H1 (cell line): ENCODE measurements at regions not wholly inside any gene's neighbourhood (a gene's known extent, or its start where the extent isn't known, plus 50 kb on each side); places are given as distances from the start of the nearest gene placed in this dataset.

Experiments used
- ASH2L ChIP-seq: fragments of 200-600, 300-600 bp; sonication (generic); IDR thresholded peaks from one replicate; pipeline ENCODE4 v1.7.1; 2017; ENCODE audit warnings: low read length
- ATF2 ChIP-seq: IDR thresholded peaks from 2 replicates; pipeline ENCODE4 v1.6.1; 2012; ENCODE audit warnings: low read length, inconsistent platforms
- BACH1 ChIP-seq: IDR thresholded peaks from 2 replicates; pipeline ENCODE4 v1.6.1; 2012; ENCODE audit warnings: low read length, improper control_type of control experiment
- CREB1 ChIP-seq: IDR thresholded peaks from 2 replicates; pipeline ENCODE4 v1.6.1; 2012; ENCODE audit warnings: inconsistent platforms
- CTCF ChIP-seq, 3 experiments: IDR thresholded peaks; 1 replicate in 2 of 3; 2 replicates in 1 of 3; pipeline versions ENCODE4 v1.5.1 to v1.6.1; 2011; ENCODE audit warnings: low read length in 3 of 3, mild to moderate bottlenecking in 3 of 3, inconsistent platforms in 2 of 3, low read depth in 1 of 3, moderate library complexity in 1 of 3; ENCODE audit not compliant: insufficient read depth in 1 of 3; ENCODE audit errors: control extremely low read depth in 1 of 3
- E2F6 ChIP-seq: IDR thresholded peaks from 2 replicates; pipeline ENCODE4 v1.6.1; 2012; ENCODE audit warnings: inconsistent platforms
- GABPA ChIP-seq: IDR thresholded peaks from 2 replicates; pipeline ENCODE4 v1.6.1; 2011; ENCODE audit warnings: mild to moderate bottlenecking, low read length, moderate library complexity, borderline replicate concordance; ENCODE audit not compliant: insufficient read depth
- JUND ChIP-seq: IDR thresholded peaks from 2 replicates; pipeline ENCODE4 v1.6.1; 2011; ENCODE audit warnings: mild to moderate bottlenecking, improper control_type of control experiment, low read length
- POLR2A ChIP-seq, 2 experiments: IDR thresholded peaks; 1 replicate in 1 of 2; 2 replicates in 1 of 2; pipeline ENCODE4 v1.6.1; 2011; ENCODE audit warnings: low read depth in 2 of 2, low read length in 2 of 2, mild to moderate bottlenecking in 2 of 2; ENCODE audit errors: control extremely low read depth in 1 of 2
- POLR2AphosphoS5 ChIP-seq: IDR thresholded peaks from 2 replicates; pipeline ENCODE4 v1.6.1; 2011; ENCODE audit warnings: low read depth, low read length
- TAF1 ChIP-seq: IDR thresholded peaks from 2 replicates; pipeline ENCODE4 v1.6.1; 2011; ENCODE audit warnings: mild to moderate bottlenecking, low read depth, low read length
- USF2 ChIP-seq: IDR thresholded peaks from 2 replicates; pipeline ENCODE4 v1.6.1; 2011; ENCODE audit warnings: low read length, improper control_type of control experiment
- ZNF274 ChIP-seq: IDR thresholded peaks from 2 replicates; pipeline ENCODE4 v1.7.0; 2012; ENCODE audit warnings: low read length, borderline replicate concordance; ENCODE audit errors: extremely low read depth

- no peak for TF ChIP-seq ASH2L
- TF ChIP-seq POLR2AphosphoS5, result no peak
- TF ChIP-seq GABPA, result no peak
- no peak for TF ChIP-seq CTCF (IDR thresholded peaks at IDR 0.05; ENCODE audit: control extremely low read depth in 1 of 3, insufficient read depth in 1 of 3, low read depth in 1 of 3, low read length in 3 of 3)
- no peak for TF ChIP-seq JUND
- TF ChIP-seq ATF2, result no peak
- TF ChIP-seq POLR2A (IDR thresholded peaks at IDR 0.05; ENCODE audit: control extremely low read depth in 1 of 2, low read depth in 2 of 2, low read length in 2 of 2), result no peak
- no peak for TF ChIP-seq E2F6
- TF ChIP-seq ZNF274, result no peak
- no peak for TF ChIP-seq CREB1
- no peak for TF ChIP-seq USF2
- TF ChIP-seq BACH1, result no peak
- no peak for TF ChIP-seq TAF1
These were observed 70.9 kb upstream of the CCNY start for GRCh38 chr10:35265435-35265834.
